Hematopoietic multipotent progenitor cell treated with erythropoietin and hydrocortisone succinate and interleukin-3 and kit ligand, for 6 days (in vitro differentiated cells): ENCODE measurements at regions not wholly inside any gene's neighbourhood (a gene's known extent, or its start where the extent isn't known, plus 50 kb on each side); places are given as distances from the start of the nearest gene placed in this dataset.

Experiments used
- DNase-seq: peaks from one replicate; pipeline ENCODE4 v3.0.0-alpha.2; 2015

DNA sequence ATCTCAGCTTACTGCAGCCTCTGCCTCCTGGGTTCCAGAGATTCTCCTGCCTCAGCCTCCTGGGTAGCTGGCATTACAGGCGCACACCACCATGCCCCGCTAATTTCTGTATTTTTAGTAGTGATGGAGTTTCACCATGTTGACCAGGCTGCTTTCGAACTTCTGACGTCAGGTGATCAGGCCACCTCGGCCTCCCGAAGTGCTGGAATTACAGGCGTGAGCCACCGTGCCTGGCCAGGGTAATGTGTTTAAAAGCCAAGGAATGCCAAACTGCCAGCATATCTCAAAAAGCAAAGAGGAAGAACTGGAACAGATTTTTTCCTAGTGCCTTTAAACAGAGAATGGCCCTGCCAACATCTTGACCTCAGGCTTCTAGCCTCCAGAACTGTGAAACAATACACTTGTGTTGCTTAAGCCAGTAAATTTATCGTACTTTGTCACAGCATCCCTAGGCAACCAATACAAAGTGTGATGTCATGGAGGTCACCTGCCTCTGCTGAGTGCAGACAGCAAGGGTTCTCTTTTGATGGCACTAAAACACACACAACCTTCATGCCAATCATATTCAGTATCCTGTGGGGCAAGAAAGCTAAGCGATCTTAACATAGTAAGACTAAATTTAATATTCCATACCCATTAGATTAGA lies 858.3 kb upstream of the TMPRSS15 start:
- no peak for DNase-seq

DNA sequence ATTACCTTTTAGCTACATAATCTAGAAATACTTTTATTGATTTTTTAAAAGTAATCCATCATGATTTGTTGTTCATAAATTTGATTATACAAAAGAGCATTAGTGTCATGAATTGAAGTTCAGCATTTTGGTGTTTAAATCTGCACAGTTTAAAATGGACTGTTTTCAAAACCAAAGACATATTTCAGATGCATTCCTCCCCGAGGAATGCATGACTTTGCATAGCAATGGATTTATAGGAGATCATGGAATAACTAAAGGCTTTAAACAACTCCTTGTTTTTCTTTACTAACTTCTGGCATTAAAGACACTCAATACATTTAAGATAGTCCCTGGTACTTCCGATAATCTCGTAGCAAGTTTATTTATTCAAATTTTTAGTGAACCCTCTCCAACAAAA lies 863.1 kb upstream of the TMPRSS15 start:
- no peak for DNase-seq

DNA sequence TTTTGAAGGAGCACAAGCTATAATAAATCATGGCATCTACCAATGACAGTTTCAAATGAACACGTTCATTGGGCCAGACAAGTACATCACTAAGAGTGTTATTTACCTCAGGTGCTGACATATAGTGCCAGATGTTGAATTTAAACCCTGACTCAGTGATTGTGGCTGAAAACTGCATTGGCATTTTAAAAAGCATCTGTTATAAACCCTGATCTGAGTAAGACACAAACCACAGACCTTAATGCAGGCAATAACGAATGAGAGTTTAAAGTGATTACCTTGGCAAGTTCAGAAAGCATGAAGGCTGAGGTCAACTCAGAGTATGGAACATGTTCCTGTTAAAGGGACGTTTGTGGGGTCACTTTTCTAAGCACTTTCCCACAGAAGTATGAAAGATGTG lies 865.1 kb upstream of the TMPRSS15 start:
- no peak for DNase-seq

DNA sequence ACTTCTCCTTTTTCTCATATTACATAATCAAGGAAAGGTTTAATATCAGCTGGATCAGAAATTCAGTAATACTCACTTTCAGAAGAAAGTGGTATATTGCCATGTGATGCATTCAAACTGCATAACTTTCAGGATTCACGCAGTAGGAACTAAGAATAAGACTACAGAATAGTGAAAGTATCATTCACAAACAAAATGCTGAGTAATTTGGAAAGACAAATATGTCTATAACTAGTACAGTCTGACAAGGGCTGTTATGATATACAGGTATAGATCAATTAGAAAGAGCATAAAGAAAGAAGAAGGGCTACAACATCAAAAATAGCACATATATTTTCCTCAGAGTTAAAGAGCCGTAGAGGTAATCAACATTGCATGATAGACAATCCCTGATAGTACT lies 871.5 kb upstream of the TMPRSS15 start:
- no peak for DNase-seq

DNA sequence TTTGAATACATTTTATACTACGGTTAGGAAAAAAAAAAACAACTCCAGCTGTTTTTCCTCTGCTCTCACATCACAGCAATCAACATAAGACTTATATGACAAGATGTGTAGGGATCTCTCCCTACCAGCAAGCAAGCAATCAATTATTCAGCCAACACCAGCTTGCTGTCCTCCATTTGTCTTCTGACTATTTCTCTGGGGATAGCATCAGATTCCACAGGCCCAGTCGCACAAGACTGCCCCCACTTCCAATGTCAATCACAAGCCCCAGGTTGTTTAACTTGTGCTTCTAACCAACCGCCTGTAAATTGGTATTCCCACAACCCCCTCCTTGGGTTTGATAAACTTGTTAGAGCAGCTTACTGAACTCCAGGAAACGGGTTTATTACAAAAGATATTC lies 873.1 kb upstream of the TMPRSS15 start:
- no peak for DNase-seq

DNA sequence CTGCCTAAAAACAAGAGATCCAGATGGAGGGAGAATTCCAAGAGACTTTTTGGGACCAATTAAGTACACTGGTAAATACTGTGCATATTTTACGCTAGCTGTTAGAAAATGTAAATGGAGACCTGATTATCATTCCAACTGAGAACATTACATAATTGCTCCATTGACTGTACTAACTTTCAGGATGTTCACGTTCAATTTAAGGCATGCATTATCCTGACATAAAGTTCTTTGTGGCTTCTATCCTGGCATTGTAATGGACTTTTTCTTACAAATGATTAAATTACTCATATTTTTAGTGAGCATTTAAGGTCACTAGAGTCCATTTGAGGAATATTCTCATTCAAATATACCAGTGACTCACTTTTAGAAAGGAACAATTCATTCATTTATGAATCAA lies 883.3 kb upstream of the TMPRSS15 start:
- DNase-seq, result no peak

DNA sequence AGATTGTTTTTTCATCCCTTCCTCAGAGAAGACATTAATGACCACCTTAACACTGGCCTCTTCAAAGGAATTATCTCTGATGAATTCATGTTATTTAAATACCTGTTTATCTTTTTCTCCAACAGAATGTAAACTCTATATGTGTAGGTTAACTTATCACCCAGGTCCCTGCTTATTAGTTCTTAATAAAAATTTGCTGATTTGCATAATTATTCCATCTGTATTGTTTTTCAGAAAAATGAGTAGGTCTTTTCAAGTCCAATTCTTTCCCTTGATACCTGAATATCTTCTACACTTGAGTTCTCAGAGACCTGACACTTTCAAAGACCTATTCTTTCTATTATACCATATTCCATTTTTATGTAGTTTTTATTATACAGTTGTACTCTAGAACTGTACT lies 886.7 kb upstream of the TMPRSS15 start:
- no peak for DNase-seq

DNA sequence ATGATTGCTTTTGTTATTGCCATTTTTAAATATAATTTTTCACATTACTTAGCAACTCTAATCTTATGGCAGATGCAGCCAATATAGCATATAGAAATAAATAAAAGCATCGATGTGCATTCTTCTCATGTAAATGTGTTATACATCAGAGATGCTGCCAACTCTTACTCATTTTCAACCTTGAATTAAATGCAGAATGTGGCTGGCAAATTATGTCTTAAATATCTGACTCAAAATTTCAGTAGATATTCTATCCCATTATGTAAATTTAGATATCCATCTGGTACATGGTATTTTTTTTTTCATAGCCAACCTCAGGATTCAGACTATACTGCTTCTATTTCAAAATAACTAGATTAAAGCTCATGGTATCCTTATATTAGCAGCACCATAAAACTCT lies 916.7 kb upstream of the TMPRSS15 start:
- no peak for DNase-seq

DNA sequence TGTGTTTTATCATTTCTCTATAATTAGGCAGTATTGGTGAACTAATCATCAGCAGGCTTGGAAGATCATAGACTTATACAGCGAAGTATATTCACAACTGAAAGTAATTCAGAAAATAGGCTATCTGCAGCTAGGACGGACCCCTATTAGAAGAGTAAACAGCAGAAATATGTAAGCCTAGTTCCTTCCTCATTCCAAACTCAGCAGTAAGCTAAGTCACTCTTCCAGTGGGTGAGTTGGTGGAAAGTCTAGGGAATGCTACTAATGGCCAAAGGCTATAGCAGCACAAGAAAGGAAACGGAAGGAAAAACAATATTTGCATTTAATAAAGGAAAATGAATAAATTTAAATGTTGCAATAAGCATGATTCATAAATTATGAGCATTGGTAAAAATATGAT lies 918.1 kb upstream of the TMPRSS15 start:
- no peak for DNase-seq

DNA sequence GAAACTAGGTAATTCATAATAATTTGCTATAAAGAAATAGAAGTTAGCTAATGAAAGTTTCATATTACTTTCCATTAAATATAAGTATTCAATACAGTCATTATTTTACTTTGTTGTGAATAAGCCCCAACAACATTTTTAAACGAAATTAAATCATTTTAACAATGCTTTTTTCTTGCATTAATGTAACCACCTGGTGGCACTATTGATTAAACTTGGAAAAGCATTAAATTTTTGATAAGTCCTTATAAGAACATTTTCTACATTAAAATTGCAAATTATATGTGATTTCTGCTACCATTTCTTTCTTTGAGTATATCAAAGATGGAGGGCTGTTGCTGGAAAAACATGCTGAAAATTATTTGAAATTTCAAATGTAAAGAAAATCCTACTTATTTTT lies 918.8 kb upstream of the TMPRSS15 start:
- peak; percentile 20 for DNase-seq

DNA sequence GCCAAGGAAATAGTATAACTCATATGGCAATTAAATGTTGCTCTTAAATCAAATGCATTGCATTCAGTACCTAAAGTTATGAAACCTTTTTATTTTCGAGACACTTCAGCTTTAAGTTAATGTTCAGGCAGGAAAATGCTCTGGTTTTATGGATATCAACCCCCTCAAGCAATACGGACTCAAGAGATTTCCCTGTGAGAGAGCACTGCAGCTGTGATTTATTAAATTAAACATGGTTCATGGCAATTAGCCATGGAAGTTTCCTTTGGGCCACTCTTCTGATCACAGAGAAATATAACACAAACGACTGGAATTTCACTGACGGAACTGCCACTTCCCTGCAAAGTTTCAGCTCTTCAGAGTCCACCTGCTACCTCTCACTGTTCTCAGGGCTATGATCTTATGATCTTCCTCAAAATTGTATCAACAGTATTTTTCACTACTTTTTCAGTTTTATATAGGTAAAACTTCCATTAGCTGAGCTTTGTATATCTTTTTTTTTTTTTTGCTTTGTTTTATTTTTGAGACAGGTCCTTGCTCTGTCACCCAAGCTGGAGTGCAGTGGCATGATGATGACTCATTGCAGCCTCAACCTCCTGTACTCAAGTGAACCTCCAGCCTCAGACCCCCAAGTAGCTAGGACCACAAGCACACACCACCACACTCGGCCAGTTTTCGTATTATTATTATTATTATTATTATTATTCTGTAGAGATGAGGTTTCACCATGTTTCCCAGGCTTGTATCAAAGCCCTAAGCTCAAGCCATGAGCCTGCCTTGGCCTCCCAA lies 923.1 kb upstream of the TMPRSS15 start:
- no peak for DNase-seq

DNA sequence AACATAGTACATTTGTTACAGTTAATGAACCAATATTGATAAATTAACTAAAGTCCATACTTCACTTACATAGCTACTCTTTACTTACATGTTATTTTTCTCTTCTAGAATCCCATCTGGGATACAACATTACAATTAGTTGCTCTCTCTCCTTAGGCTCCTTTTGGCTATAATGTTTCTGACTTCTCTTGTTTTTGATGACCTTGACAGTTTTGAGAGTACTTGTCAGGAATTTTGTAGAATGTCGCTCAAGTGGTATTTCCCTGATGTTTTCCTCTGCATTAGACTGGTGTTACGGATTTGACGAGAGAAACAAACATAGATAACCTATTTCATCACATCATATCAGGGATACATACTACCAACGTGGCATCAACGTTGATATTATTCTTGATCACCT lies 925.4 kb upstream of the TMPRSS15 start:
- DNase-seq, result no peak

DNA sequence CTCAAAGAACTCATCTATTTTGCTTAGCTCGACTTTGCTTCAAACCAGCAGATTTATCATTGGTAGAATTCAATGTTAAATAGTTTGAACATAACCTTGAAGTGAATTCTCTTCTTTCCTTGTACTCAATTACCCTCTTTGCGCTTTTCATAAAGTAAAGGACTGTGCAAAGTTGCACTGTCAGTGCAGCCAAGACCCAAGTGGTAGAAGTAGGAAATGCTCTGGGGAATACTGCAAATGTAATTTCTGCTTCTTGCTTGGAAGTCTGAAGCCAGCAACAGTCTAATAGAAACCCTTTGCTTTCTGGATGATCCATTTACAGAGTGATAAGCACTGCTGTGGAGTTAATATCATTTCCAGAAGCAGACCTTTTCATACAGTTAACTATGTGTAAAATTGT lies 936.7 kb upstream of the TMPRSS15 start:
- DNase-seq, result no peak

DNA sequence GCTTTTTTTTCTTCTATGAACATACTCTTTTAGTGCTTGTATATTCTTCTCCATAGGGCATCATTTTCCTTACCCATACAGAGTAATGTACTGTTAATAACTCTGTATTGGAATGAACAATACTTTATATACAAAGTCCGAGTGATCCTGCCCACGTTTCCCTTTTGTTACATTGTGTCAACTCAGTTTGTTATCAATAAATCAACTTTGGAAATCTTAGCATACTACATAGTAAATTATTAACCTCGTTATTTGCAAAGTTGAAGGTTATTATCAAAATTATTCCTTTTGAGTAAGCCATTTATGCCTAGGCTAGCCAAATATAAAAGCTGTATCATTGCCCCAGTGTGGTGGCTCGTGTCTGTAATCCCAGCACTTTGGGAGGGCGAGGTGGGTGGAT lies 937.4 kb upstream of the TMPRSS15 start:
- DNase-seq, result no peak

DNA sequence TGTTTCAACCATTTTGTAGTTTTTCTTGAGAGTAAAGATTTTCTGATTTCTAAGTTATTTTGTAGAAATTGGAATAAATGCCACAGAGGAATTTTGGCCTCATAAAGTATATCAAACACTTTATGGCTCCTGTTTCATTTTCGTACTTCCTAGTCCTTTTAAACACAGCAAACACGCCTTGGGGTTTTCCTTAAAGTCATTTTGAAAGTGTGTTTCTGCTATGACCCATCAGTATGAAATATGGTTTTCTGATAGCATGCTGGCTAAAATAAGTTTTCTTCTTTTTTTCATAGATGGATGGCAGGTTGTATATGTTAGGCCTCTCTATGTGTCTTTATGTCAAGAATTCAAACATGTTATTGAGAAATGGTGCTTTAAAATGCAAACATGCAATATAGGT lies 940.1 kb upstream of the TMPRSS15 start:
- DNase-seq, result no peak

DNA sequence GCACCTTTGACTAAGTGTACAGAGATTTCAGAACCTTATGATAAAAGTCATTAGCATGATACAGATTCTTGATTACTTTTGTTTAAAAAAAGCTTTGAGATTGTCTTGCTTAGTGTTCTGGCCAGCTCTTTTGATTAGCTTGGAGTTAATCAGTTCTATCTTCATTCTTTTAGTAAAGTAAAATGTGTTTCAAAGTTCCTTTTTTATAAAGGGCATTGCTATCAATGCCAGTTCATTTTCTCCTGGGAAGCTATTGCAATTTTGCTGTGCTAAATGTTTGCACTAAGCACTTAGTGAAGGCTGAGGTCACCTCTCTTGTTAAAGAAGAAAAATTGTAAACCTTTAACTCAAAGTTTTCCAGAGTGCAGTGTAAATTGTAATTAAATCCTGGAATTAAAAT lies 946.7 kb upstream of the TMPRSS15 start:
- DNase-seq, result no peak

DNA sequence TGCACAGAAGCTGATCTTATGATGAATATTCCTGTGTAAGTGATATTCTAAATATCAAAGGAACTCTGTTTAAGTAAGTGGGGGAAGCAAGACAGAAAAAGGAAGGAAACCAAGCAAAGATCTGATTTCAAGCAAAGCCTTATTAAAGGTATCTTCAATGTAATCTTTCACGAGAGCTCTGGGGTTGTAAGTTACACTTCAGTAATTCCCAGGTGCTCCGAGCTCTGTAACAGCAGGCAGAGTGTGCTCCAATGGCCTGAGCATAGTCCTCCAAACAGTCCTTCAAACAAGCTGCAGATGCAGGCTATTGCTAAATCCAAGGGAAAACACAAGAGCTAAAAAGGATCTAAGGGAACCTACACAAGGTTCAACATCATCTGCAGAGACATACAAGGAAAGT lies 949.7 kb upstream of the TMPRSS15 start:
- no peak for DNase-seq

DNA sequence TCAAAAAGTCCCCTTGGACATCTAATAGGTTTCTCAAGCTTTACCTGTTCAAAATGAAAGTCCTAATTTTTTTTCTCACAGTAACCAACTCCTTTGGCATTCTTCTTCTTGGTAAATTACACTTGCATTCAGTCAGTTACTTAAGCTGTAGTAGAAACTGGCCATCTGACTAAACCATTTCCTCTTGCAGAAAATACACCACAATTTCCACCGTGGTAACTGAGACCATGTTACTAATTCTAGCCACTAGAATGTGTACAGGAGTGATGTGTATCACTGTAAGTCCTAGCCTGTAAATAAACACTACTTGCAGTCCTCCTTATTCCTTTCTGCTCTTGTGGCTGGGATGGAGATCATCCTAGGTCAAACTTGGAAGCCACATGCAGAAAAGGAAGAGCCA lies 965.4 kb upstream of the TMPRSS15 start:
- DNase-seq, result no peak

DNA sequence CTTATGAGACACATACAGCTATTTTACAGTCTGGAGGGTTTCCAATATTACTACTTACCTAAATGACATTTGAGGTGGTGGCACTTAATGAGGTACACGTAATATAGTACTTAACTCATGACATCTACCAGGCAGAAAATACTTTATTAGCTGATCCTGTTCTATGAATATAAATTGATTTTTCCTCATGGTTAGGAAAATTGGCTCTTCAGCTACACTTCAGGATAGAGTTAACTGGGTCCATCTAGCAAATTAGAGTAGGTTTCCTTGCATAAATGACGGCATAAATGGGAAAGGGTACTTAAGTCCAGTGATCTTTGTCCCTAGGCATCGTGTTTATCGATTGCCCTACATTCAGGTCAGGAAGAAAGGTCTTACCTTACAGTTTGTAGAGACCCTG lies 988.8 kb upstream of the TMPRSS15 start:
- DNase-seq, result no peak

DNA sequence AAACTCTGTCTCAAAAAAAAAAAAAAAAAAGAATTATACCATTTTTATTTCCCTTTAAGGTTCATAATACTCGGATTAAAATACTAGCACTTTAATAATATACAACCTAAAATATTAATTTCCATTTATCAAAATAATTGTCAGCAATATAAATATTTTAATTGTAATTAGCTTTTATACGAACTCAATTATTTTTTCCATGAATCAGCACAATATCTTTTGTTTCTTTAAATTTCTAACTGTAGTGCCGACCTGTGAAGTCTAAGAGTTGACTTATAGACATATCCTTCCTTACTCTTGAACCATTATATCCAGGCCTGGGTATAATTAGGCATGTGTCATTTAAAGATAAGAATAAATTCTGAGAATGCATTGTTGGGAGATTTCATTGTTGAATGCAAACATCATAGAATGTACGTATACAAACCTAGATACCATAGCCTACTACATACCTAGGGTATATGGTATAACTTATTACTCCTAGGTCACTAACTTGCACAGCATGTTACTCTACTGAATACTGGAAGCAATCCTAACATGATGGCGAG lies 996.7 kb upstream of the TMPRSS15 start:
- DNase-seq, result no peak

DNA sequence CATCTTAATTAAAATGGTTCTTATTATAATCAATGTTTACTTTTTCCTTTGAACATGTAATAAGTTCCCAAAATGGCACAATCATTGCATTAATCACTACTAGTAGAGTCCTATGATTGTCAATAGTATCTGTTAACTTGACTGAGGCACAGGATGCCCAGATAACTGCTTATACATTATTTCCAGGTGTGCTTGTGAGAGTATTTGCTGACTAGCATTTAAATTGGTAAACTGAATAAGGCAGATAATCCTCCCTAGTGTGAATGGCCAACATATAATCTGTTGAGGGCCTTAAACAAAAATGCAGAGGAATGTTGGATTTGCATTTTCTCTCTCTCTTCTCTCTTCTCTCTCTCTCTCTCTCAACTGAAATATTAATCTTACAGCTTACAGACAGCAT lies 999.3 kb upstream of the TMPRSS15 start:
- no peak for DNase-seq

DNA sequence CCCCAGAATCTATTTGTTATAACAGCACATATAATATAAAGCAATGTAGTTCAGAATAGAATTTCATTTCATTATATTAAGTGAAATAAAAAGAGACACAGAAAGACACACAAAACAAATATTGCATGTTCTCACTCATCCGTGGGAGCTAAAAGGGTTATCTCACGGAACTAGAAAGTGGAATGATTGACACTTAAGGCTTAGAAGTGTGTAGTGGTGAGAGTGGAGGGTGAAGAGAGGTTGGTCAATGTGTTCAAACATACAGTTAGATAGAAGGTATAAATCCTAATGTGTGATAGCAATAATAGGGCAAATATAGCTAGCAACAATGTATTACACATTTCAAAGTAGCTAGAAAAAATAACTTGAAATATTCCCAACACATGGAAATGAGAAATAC lies 1001.7 kb upstream of the TMPRSS15 start:
- DNase-seq, result no peak

DNA sequence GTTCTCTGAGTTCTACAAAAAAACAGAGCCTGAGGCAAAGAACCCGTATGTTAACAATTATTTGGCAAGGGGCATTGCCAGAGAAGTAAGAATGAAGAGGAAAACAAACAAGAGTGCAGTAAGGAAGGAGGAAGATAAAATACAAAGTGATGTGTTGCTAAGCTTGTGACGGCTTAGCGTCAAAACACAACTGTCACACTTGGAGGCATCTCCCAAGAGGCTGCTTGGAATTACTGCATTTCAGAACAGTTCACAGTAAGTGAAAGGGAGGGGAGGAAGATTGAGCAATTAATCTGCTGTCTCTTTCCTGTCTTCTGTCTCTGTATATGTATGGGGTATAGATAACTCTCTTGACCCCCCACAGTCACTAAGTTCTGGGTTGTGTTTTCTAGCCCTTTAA lies 1017.0 kb upstream of the TMPRSS15 start:
- DNase-seq, result no peak

DNA sequence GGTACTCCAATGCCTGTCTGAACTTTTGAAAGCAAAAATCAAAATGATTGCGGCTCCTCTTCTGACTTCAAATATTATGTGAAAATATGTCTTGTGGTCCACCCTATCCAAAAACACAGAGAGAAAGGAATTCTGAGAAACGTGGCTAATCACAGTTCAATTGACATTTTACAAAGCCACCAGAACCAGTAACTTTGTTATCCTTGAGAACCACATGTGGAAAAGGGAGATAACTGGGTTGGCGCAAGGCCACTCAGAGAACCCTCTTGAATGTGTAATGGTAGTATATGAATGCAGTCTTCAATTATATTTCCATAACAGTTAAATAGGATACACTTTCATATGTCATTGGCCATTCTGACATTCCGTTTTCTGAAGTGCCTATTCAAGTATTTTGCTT lies 1030.0 kb upstream of the TMPRSS15 start:
- peak; percentile 78 for DNase-seq
